ENCODE measurements at regions not wholly inside any gene's neighbourhood (a gene's known extent, or its start where the extent isn't known, plus 50 kb on each side); places are given as distances from the start of the nearest gene placed in this dataset.
"Not testable (repeated sequence)": the region's sequence is repeated elsewhere in the genome, so short reads cannot be mapped to it uniquely, and the experiment has no call there.

- H3K4me1 Mint-ChIP-seq, result no peaks in the 10 kb centered on the region
- H2AFZ ChIP-seq (replicated peaks), result no peak overlapping the region
- H3K9ac ChIP-seq, result no peak overlapping the region
- H3K27me3 Mint-ChIP-seq (ENCODE audit: insufficient read depth, low read depth), result no peaks in the 10 kb centered on the region
- no peaks in the 10 kb centered on the region for H3K27me3 ChIP-seq
- H3K4me3 Mint-ChIP-seq, result no peak overlapping the region
- no peak overlapping the region for H3K4me3 ChIP-seq
- H3F3A ChIP-seq (ENCODE audit: low read depth), result no peaks in the 10 kb centered on the region
- H3K9me3 ChIP-seq (ENCODE audit: low read depth), result no peaks in the 10 kb centered on the region
- no peaks in the 10 kb centered on the region for H3K36me3 ChIP-seq
- no peaks in the 10 kb centered on the region for H3K4me1 ChIP-seq
- no peak for DNase-seq (ENCODE audit: low spot score)
- no peaks in the 10 kb centered on the region for H4K20me1 ChIP-seq (ENCODE audit: low read depth)
- no peaks in the 10 kb centered on the region for H3K79me2 ChIP-seq (ENCODE audit: low read depth)
- no peak for TF ChIP-seq EZH2phosphoT487 (IDR thresholded peaks at IDR 0.05)
- no peak for TF ChIP-seq CTCF (IDR thresholded peaks at IDR 0.05)
- TF ChIP-seq EZH2 (IDR thresholded peaks at IDR 0.05), result no peak
- H3K27ac ChIP-seq, result no peak overlapping the region
- H3K27ac Mint-ChIP-seq, result no peak overlapping the region
- H3K4me2 ChIP-seq, result no peak overlapping the region
- no peaks in the 10 kb centered on the region for H3K9me3 Mint-ChIP-seq
- no peaks in the 10 kb centered on the region for H3K36me3 Mint-ChIP-seq
Measured at GRCh38 chr5:21007781-21008180, 1019.8 kb upstream of the CDH18 start.

GRCh38 chr5:20988933-20989332, 1000.9 kb upstream of the CDH18 start:
- H3K4me3 Mint-ChIP-seq; H3K4me1 ChIP-seq; H3K9me3 ChIP-seq (ENCODE audit: low read depth); H3K27me3 ChIP-seq; H3K27me3 Mint-ChIP-seq (ENCODE audit: insufficient read depth, low read depth); H3F3A ChIP-seq (ENCODE audit: low read depth); H3K27ac Mint-ChIP-seq; H3K4me1 Mint-ChIP-seq; H3K4me3 ChIP-seq; DNase-seq (ENCODE audit: low spot score); H3K36me3 Mint-ChIP-seq; H3K4me2 ChIP-seq; H3K36me3 ChIP-seq; H3K79me2 ChIP-seq (ENCODE audit: low read depth); H2AFZ ChIP-seq (replicated peaks); H4K20me1 ChIP-seq (ENCODE audit: low read depth); H3K9ac ChIP-seq; H3K27ac ChIP-seq: not testable (repeated sequence)
- H3K9me3 Mint-ChIP-seq, result peaks cover 22% of the 10 kb centered on the region

- H3K79me2 ChIP-seq (ENCODE audit: low read depth), result no peaks in the 10 kb centered on the region
- H3F3A ChIP-seq (ENCODE audit: low read depth), result no peaks in the 10 kb centered on the region
- no peak overlapping the region for H3K9ac ChIP-seq
- Mint-ChIP-seq H3K4me3 (no peak overlapping the region), H3K27ac (no peak overlapping the region), H3K36me3 (no peaks in the 10 kb centered on the region), H3K27me3 (ENCODE audit: insufficient read depth, low read depth) (no peaks in the 10 kb centered on the region), H3K4me1 (no peaks in the 10 kb centered on the region), H3K9me3 (peaks cover 21% of the 10 kb centered on the region)
- no peak overlapping the region for H3K4me2 ChIP-seq
- no peaks in the 10 kb centered on the region for H3K27me3 ChIP-seq
- no peak overlapping the region for H2AFZ ChIP-seq (replicated peaks)
- H3K9me3 ChIP-seq (ENCODE audit: low read depth), result no peaks in the 10 kb centered on the region
- no peaks in the 10 kb centered on the region for H3K4me1 ChIP-seq
- no peak overlapping the region for H3K27ac ChIP-seq
- no peak for DNase-seq (ENCODE audit: low spot score)
- no peaks in the 10 kb centered on the region for H3K36me3 ChIP-seq
- no peak overlapping the region for H3K4me3 ChIP-seq
- H4K20me1 ChIP-seq (ENCODE audit: low read depth), result no peaks in the 10 kb centered on the region
- no peak for TF ChIP-seq EZH2phosphoT487 (IDR thresholded peaks at IDR 0.05)
- TF ChIP-seq EZH2 (IDR thresholded peaks at IDR 0.05), result no peak
- TF ChIP-seq CTCF (IDR thresholded peaks at IDR 0.05), result no peak
Measured at GRCh38 chr5:20985754-20986153, 997.8 kb upstream of the CDH18 start.

GRCh38 chr5:20974426-20974825, 986.4 kb upstream of the CDH18 start:
- H3K4me3 Mint-ChIP-seq, result no peak overlapping the region
- H3K27me3 Mint-ChIP-seq (ENCODE audit: insufficient read depth, low read depth), result no peaks in the 10 kb centered on the region
- H3K9me3 ChIP-seq (ENCODE audit: low read depth), result no peaks in the 10 kb centered on the region
- TF ChIP-seq EZH2phosphoT487 (IDR thresholded peaks at IDR 0.05) (no peak), EZH2 (IDR thresholded peaks at IDR 0.05) (no peak), CTCF (IDR thresholded peaks at IDR 0.05) (no peak)
- no peak overlapping the region for H3K4me3 ChIP-seq
- no peaks in the 10 kb centered on the region for H3F3A ChIP-seq (ENCODE audit: low read depth)
- no peaks in the 10 kb centered on the region for H3K27me3 ChIP-seq
- no peaks in the 10 kb centered on the region for H4K20me1 ChIP-seq (ENCODE audit: low read depth)
- H3K36me3 Mint-ChIP-seq, result no peaks in the 10 kb centered on the region
- H3K27ac Mint-ChIP-seq, result no peak overlapping the region
- H3K79me2 ChIP-seq (ENCODE audit: low read depth), result no peaks in the 10 kb centered on the region
- DNase-seq (ENCODE audit: low spot score), result no peak
- H3K4me1 ChIP-seq, result no peaks in the 10 kb centered on the region
- H3K4me1 Mint-ChIP-seq, result peaks cover 9% of the 10 kb centered on the region
- H2AFZ ChIP-seq (replicated peaks), result no peak overlapping the region
- H3K9ac ChIP-seq, result no peak overlapping the region
- H3K27ac ChIP-seq, result no peak overlapping the region
- no peak overlapping the region for H3K4me2 ChIP-seq
- no peaks in the 10 kb centered on the region for H3K36me3 ChIP-seq
- H3K9me3 Mint-ChIP-seq, result no peaks in the 10 kb centered on the region

Measured in neural progenitor cell (in vitro differentiated cells).